ENCODE measurements at regions not wholly inside any gene's neighbourhood (a gene's known extent, or its start where the extent isn't known, plus 50 kb on each side); places are given as distances from the start of the nearest gene placed in this dataset.
"Not testable (repeated sequence)": the region's sequence is repeated elsewhere in the genome, so short reads cannot be mapped to it uniquely, and the experiment has no call there.

GRCh38 chr2:89936559-89936958, 1245.1 kb downstream of the RPIA start:
- intact Hi-C loops (cut with DNase I); DNase-seq (ENCODE audit: low spot score): not testable (repeated sequence)

DNA sequence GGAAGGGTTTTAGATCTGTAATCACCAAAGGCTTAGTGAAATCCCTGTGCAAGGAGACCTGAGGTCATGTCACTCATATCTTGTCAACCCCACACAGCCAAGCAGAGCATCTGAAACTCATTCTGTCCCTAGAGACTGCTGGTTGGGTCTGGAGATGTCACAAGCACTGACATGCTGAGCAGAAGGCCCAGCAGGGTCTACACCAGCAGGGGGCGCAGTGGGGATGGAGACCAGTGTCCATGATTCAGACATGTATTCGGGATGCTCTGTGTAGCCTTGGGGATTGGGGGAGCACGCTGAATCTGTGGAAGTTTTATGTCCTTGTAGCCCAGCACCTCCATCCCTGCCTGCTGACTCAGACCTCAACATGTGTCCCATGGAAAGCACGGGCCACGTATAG, 1247.3 kb downstream of the RPIA start:
- intact Hi-C loops (cut with DNase I); DNase-seq (ENCODE audit: low spot score): not testable (repeated sequence)

DNA sequence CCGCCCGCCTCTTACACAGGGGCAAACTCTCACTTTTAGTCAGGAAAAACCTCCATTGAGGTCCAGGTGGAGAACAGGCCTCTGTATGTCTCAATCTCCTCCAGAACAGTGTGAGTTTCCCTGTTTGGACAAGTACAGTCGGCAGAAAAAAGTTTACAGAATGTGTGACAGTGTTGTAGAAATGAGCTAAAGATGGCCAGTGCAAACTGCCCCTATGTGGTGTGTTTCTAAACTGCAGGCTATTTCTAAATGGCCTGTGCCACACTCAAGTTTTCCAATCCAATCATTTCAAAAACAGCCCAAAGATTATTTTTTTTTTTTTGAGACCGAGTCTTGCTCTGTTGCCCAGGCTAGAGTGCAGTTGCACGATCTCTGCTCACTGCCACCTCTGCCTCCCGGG, 1252.8 kb downstream of the RPIA start:
- DNase-seq (ENCODE audit: low spot score); intact Hi-C loops (cut with DNase I): not testable (repeated sequence)

- DNase-seq (ENCODE audit: low spot score); intact Hi-C loops (cut with DNase I): not testable (repeated sequence)
Measured at GRCh38 chr2:89945004-89945616, 1253.6 kb downstream of the RPIA start.

GRCh38 chr2:89947208-89947815, 1255.8 kb downstream of the RPIA start:
- intact Hi-C loops (cut with DNase I); DNase-seq (ENCODE audit: low spot score): not testable (repeated sequence)

- intact Hi-C loops (cut with DNase I); DNase-seq (ENCODE audit: low spot score): not testable (repeated sequence)
Measured at GRCh38 chr2:89948102-89948501, 1256.6 kb downstream of the RPIA start.

DNA sequence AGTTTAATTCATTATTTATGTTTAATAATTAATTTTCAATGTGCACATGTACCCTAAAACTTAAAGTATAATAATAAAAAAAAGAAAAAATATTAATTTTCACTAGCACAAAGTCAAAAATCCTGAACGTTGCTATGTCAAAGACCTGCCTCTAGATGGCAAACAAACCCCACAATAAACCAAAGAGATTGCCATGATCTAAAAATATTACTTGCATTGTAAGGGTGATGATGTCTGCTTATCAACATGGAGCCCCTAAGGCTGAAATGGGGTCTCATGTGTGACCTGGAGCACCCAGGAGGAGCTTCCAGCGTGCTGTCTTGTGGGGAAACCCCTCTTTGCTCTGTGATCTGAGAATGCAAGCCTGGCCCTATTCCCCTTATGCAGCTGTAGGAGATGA, 1259.3 kb downstream of the RPIA start:
- DNase-seq (ENCODE audit: low spot score); intact Hi-C loops (cut with DNase I): not testable (repeated sequence)

DNA sequence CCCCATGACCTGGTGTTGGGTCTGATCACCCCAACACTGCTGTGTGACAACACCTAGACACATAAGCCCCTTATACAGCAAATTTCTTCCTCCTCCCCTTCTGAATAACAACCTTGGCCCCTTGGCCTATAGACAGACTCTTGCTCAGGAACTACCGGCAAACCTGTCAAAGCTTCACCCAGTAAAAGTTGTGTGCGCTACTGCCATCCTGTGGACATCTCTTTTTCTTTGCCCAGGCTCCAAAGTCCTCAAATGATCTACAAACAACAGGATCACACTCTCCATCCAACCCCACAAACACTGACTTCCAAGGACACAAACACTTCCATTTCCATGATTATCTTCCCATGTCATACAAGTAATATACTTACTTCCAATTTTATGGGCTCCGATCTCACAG, 1265.8 kb downstream of the RPIA start:
- DNase-seq (ENCODE audit: low spot score); intact Hi-C loops (cut with DNase I): not testable (repeated sequence)

GRCh38 chr2:89959729-89960378, 1268.4 kb downstream of the RPIA start:
- intact Hi-C loops (cut with DNase I); DNase-seq (ENCODE audit: low spot score): not testable (repeated sequence)

DNA sequence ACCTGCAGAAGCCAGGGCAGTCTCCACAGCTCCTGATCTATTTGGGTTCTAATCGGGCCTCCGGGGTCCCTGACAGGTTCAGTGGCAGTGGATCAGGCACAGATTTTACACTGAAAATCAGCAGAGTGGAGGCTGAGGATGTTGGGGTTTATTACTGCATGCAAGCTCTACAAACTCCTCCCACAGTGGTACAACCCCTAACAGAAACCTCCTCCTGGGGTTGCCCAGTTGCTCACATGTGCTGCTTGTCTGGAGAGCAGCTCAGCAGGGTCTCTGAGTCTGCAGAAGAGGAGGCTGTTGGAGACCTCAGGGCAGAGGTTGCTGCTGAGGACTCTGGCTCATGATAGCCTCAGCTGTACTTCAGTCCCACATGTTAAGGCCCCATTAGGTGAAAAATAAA, 1269.1 kb downstream of the RPIA start:
- DNase-seq (ENCODE audit: low spot score); intact Hi-C loops (cut with DNase I): not testable (repeated sequence)

- DNase-seq (ENCODE audit: low spot score); intact Hi-C loops (cut with DNase I): not testable (repeated sequence)
Measured at GRCh38 chr2:89968567-89968966, 1277.1 kb downstream of the RPIA start.

GRCh38 chr2:89969190-89969589, 1277.7 kb downstream of the RPIA start:
- intact Hi-C loops (cut with DNase I); DNase-seq (ENCODE audit: low spot score): not testable (repeated sequence)

DNA sequence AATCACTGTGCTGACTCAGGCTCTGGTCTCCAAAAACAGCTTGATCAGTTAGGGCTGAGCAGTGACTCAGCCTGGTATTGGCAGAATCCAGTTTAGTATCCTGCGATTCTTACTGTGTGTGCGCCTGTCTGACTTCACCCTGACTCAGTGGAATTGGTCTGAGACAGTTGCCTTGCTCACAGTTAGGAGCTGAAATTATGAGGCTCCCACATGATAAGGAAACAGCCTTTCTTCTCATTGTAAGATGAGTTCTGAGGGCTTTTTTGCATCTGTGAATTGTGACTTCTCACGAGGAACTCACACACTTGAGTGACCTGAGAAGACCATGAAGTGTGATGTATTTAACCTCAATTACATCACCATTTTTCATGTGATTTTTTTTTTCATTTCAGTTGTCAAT, 1282.4 kb downstream of the RPIA start:
- intact Hi-C loops (cut with DNase I); DNase-seq (ENCODE audit: low spot score): not testable (repeated sequence)

GRCh38 chr2:89979826-89980537, 1288.5 kb downstream of the RPIA start:
- intact Hi-C loops (cut with DNase I); DNase-seq (ENCODE audit: low spot score): not testable (repeated sequence)

DNA sequence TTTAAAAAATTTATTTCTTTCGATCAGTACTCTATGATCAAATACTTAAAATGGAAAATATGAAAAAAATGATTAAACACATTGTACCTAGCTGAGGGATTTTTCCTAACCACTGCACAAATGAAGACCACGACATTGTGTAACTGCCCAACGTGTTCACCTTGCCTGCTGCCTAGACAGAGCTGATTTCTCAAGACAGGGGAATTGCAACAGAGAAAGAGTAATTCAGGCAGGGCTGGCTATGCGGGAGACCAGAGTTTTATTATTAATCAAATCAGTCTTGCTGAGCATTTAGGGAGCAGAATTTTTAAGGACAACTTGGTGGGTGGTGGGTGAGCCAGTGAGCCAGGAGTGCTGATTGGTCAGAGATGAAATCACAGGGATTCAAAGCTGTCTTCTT, 1290.8 kb downstream of the RPIA start:
- intact Hi-C loops (cut with DNase I); DNase-seq (ENCODE audit: low spot score): not testable (repeated sequence)

- DNase-seq (ENCODE audit: low spot score) = not testable (repeated sequence)
Measured at GRCh38 chr2:89985650-89986049, 1294.2 kb downstream of the RPIA start.

DNA sequence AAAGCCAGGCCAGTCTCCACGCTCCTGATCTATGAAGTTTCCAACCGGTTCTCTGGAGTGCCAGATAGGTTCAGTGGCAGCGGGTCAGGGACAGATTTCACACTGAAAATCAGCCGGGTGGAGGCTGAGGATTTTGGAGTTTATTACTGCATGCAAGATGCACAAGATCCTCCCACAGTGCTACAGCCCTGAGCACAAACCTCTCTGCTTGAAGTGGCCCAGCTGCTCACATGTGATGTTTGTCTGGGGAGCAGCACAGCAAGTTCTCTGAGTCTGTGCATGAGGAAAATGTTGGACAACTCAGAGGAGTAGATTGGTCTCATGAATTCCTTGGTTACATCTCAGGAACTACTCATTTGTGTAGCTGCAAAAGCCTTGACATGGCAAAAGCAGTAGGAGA, 1295.1 kb downstream of the RPIA start:
- DNase-seq (ENCODE audit: low spot score); intact Hi-C loops (cut with DNase I): not testable (repeated sequence)

More at GRCh38 chr2:89985650-89986049, 1294.2 kb downstream of the RPIA start:
- intact Hi-C loops (cut with DNase I) = not testable (repeated sequence)

GRCh38 chr2:89996779-89997178, 1305.3 kb downstream of the RPIA start:
- intact Hi-C loops (cut with DNase I); DNase-seq (ENCODE audit: low spot score): not testable (repeated sequence)

GRCh38 chr2:90004553-90004952, 1313.1 kb downstream of the RPIA start:
- intact Hi-C loops (cut with DNase I); DNase-seq (ENCODE audit: low spot score): not testable (repeated sequence)

All from posterior vena cava (tissue), 2 donors.